HCT116 (cell line): ENCODE measurements at regions not wholly inside any gene's neighbourhood (a gene's known extent, or its start where the extent isn't known, plus 50 kb on each side); places are given as distances from the start of the nearest gene placed in this dataset.

Experiments
- ATAC-seq: fragments of 200-7000 bp; cut with Tn5 transposase; 2 replicates; pipeline ENCODE4 v1.9.1; 2020; ENCODE audit warnings: mild to moderate bottlenecking, moderate library complexity
- BruUV-seq: library from RNA; stranded (reverse); fragments of 400-500 nt; replicated peaks from 2 replicates; lab custom pipeline; 2021; lab: Mats Ljungman, UMichigan
- CTCF ChIA-PET: fragments of 300-600 bp; sonication (Branson Sonifier 250); formaldehyde crosslinking; loops from one replicate; lab custom pipeline; 2021; ENCODE audit warnings: antibody characterized with exemption; lab: Charles Lee
- POLR2A ChIA-PET: fragments of 300-600, 350-600 bp; sonication (Branson Sonifier 250); formaldehyde crosslinking; loops from one replicate; lab custom pipeline; 2021; ENCODE audit warnings: antibody characterized with exemption; lab: Charles Lee
- RAD21 ChIA-PET, 2 experiments: fragments of 300-600 bp; sonication (Branson Sonifier 250); formaldehyde crosslinking; loops; one replicate each; lab custom pipeline; 2023; ENCODE audit warnings: low total read pairs in 2 of 2; ENCODE audit not compliant: uncharacterized antibody in 2 of 2, unreplicated experiment in 2 of 2, low non-redundant PET in 1 of 2; lab: Charles Lee
- DNase-seq: peaks from one replicate; pipeline ENCODE4 v3.0.0-alpha.2; 2010; ENCODE audit warnings: low read depth, low spot score
- H2AFZ ChIP-seq: fragments of 200-600 bp; shearing (Covaris generic), sonication (generic); 2 replicates; pipeline ENCODE4 v1.6.1; 2017; ENCODE audit warnings: low read depth, mixed run types, mixed read lengths, antibody characterized with exemption, low read length; ENCODE audit not compliant: poor library complexity, severe bottlenecking
- H3K27ac ChIP-seq: 2 replicates; pipeline ENCODE4 v1.5.1; 2012; ENCODE audit warnings: low read depth, low read length
- H3K27me3 ChIP-seq: fragments of 200-600 bp; sonication (generic); 2 replicates; pipeline ENCODE4 v1.6.1; 2016; ENCODE audit warnings: mixed run types, low read length, mixed read lengths; ENCODE audit not compliant: insufficient read depth
- H3K36me3 ChIP-seq, 2 experiments: fragments of 200-500 bp in 1 of 2; fragments of 200-600 bp in 1 of 2; sonication (Bioruptor generic) in 1 of 2; sonication (generic) in 1 of 2; 2 replicates each; pipeline versions ENCODE4 v1.5.1 to v1.6.1; 2014 to 2016; ENCODE audit warnings: low read length in 2 of 2, inconsistent platforms in 1 of 2, mixed read lengths in 1 of 2, mixed run types in 1 of 2; ENCODE audit not compliant: insufficient read depth in 2 of 2, control insufficient read depth in 1 of 2
- H3K4me1 ChIP-seq, 2 experiments: fragments of 200-600 bp in 1 of 2; sonication (generic) in 1 of 2; 2 replicates each; pipeline versions ENCODE4 v1.5.1 to v1.6.1; 2012 to 2017; ENCODE audit warnings: low read length in 2 of 2, inconsistent platforms in 1 of 2, mild to moderate bottlenecking in 1 of 2, mixed read lengths in 1 of 2, mixed run types in 1 of 2, moderate library complexity in 1 of 2; ENCODE audit not compliant: insufficient read depth in 2 of 2, control insufficient read depth in 1 of 2
- H3K4me2 ChIP-seq: fragments of 200-600 bp; sonication (generic); 2 replicates; pipeline ENCODE4 v1.6.1; 2017; ENCODE audit warnings: mixed run types, low read length, mixed read lengths
- H3K4me3 ChIP-seq, 2 experiments: fragments of 200-600 bp in 1 of 2; sonication (generic) in 1 of 2; replicated peaks in 1 of 2; 2 replicates each; pipeline ENCODE4 v1.5.1; 2011 to 2016; ENCODE audit warnings: low read length in 2 of 2, control low read depth in 1 of 2, low read depth in 1 of 2, mild to moderate bottlenecking in 1 of 2, mixed read lengths in 1 of 2, mixed run types in 1 of 2
- H3K79me2 ChIP-seq: fragments of 200-600 bp; sonication (generic); 2 replicates; pipeline ENCODE4 v1.6.1; 2017; ENCODE audit warnings: mild to moderate bottlenecking, mixed run types, low read length, moderate library complexity, mixed read lengths; ENCODE audit not compliant: insufficient read depth
- H3K9ac ChIP-seq: fragments of 200-600 bp; sonication (generic); 2 replicates; pipeline ENCODE4 v1.6.1; 2016; ENCODE audit warnings: low read length, mixed read lengths
- H3K9me2 ChIP-seq: fragments of 200-600 bp; sonication (generic), shearing (Covaris generic); 2 replicates; pipeline ENCODE4 v1.6.1; 2017; ENCODE audit warnings: mixed run types, mild to moderate bottlenecking, moderate library complexity; ENCODE audit not compliant: insufficient read depth
- H3K9me3 ChIP-seq, 2 experiments: fragments of 200-500 bp in 1 of 2; fragments of 200-600 bp in 1 of 2; sonication (Bioruptor generic) in 1 of 2; sonication (generic) in 1 of 2; 2 replicates each; pipeline ENCODE4 v1.6.1; 2014 to 2017; ENCODE audit warnings: low read length in 2 of 2, mixed read lengths in 2 of 2, inconsistent platforms in 1 of 2, low read depth in 1 of 2, mild to moderate bottlenecking in 1 of 2, mixed run types in 1 of 2, moderate library complexity in 1 of 2; ENCODE audit not compliant: control insufficient read depth in 1 of 2, insufficient read depth in 1 of 2
- H4K20me1 ChIP-seq: fragments of 200-600 bp; sonication (generic), shearing (Covaris generic); 2 replicates; pipeline ENCODE4 v1.6.1; 2017; ENCODE audit warnings: mixed run types, mild to moderate bottlenecking, moderate library complexity; ENCODE audit not compliant: insufficient read depth
- CBX3 ChIP-seq: IDR thresholded peaks from 2 replicates; pipeline ENCODE4 v1.6.1; 2012; ENCODE audit warnings: low read depth
- CEBPB ChIP-seq: IDR thresholded peaks from 2 replicates; pipeline ENCODE4 v1.6.1; 2012; ENCODE audit warnings: low read depth
- EGR1 ChIP-seq: IDR thresholded peaks from 2 replicates; pipeline ENCODE4 v1.6.1; 2012; ENCODE audit warnings: low read depth
- EZH2 ChIP-seq: fragments of 200-600 bp; sonication (generic); IDR thresholded peaks from 2 replicates; pipeline ENCODE4 v1.6.1; 2017; ENCODE audit warnings: antibody characterized with exemption, mixed run types
- EZH2phosphoT487 ChIP-seq: fragments of 200-600 bp; IDR thresholded peaks from 2 replicates; pipeline ENCODE4 v1.6.1; 2018; ENCODE audit warnings: antibody characterized with exemption, borderline replicate concordance
- JUND ChIP-seq: IDR thresholded peaks from 2 replicates; pipeline ENCODE4 v1.6.1; 2012
- POLR2A ChIP-seq: IDR thresholded peaks from 2 replicates; pipeline ENCODE4 v1.7.0; 2011; ENCODE audit warnings: borderline replicate concordance; ENCODE audit not compliant: insufficient read depth, insufficient read length; ENCODE audit errors: extremely low read depth
- RAD21 ChIP-seq: IDR thresholded peaks from 2 replicates; pipeline ENCODE4 v1.6.1; 2012; ENCODE audit warnings: low read depth, mild to moderate bottlenecking
- SIN3A ChIP-seq: IDR thresholded peaks from 2 replicates; pipeline ENCODE4 v1.6.1; 2012; ENCODE audit warnings: low read depth
- TCF7L2 ChIP-seq: IDR thresholded peaks from 2 replicates; pipeline ENCODE4 v1.7.0; 2011; ENCODE audit warnings: borderline replicate concordance, inconsistent platforms; ENCODE audit not compliant: insufficient read depth, insufficient read length; ENCODE audit errors: extremely low read depth
- ZFX ChIP-seq: fragments of 450-650 bp; IDR thresholded peaks from 2 replicates; pipeline ENCODE4 v1.6.1; 2017
- ZNF274 ChIP-seq: fragments of 200-500 bp; sonication (Bioruptor generic); IDR thresholded peaks from 2 replicates; pipeline ENCODE4 v1.6.1; 2014; ENCODE audit warnings: mild to moderate bottlenecking, low read depth, low read length, inconsistent platforms
- intact Hi-C: fragments of 100-400 bp; cut with micrococcal nuclease; formaldehyde crosslinking; loops from 2 replicates; pipeline ENCODE4 v1.10.0; 2022
- TF ChIP-seq, protein P1 (sequence below): IDR thresholded peaks from 2 replicates; pipeline ENCODE4 v1.6.1; 2012; ENCODE audit warnings: low read depth
- TF ChIP-seq, protein P2 (sequence below): IDR thresholded peaks from 2 replicates; pipeline ENCODE4 v1.6.1; 2012
- TF ChIP-seq, protein P3 (sequence below): IDR thresholded peaks from 2 replicates; pipeline ENCODE4 v1.6.1; 2011; ENCODE audit warnings: mild to moderate bottlenecking, low read length, moderate library complexity; ENCODE audit not compliant: insufficient replicate concordance; ENCODE audit errors: extremely low read depth

DNA sequence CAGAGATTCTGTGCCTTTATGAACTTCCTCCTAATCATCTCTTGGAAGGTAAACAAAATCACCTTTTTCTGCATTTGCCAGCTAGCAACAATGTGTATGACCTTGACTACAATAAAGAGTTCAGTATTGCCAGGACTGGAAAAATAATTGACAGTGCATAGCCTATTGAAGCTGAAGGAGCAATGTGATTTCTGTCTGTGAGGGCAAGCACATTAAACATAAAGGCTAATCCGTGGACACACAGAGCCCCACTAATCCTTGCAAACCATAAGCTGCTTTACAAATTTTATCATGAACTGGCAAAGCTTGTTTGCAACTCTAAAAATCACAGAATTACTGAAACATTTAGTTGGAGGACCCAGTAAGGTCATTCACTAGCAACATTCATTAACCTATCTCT, 563.8 kb downstream of the PYDC2 start (continued):
- TF ChIP-seq, protein P1, sequence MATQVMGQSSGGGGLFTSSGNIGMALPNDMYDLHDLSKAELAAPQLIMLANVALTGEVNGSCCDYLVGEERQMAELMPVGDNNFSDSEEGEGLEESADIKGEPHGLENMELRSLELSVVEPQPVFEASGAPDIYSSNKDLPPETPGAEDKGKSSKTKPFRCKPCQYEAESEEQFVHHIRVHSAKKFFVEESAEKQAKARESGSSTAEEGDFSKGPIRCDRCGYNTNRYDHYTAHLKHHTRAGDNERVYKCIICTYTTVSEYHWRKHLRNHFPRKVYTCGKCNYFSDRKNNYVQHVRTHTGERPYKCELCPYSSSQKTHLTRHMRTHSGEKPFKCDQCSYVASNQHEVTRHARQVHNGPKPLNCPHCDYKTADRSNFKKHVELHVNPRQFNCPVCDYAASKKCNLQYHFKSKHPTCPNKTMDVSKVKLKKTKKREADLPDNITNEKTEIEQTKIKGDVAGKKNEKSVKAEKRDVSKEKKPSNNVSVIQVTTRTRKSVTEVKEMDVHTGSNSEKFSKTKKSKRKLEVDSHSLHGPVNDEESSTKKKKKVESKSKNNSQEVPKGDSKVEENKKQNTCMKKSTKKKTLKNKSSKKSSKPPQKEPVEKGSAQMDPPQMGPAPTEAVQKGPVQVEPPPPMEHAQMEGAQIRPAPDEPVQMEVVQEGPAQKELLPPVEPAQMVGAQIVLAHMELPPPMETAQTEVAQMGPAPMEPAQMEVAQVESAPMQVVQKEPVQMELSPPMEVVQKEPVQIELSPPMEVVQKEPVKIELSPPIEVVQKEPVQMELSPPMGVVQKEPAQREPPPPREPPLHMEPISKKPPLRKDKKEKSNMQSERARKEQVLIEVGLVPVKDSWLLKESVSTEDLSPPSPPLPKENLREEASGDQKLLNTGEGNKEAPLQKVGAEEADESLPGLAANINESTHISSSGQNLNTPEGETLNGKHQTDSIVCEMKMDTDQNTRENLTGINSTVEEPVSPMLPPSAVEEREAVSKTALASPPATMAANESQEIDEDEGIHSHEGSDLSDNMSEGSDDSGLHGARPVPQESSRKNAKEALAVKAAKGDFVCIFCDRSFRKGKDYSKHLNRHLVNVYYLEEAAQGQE = no peak
- TF ChIP-seq ZNF274 = no peak

DNA sequence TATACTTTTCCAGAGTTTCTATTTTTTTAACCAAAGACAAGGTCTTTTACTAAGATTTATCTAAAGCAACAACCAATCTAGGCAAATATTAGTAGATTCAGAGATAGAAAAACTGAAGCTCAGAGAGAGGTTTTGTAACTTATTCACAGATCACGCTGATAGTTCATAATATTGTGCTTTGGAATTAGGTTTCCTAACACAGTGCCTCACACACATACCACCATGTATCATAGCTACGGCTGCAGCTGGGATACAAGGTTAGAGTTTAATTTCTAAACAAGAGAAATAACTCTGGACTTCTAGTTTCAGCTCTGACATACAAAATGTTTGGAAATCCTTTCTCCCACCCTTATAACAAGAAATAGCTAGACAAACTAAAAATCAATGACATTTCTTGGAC, 565.7 kb downstream of the PYDC2 start:
- Histone ChIP-seq H3K4me3 (no peak overlapping the region), H3K79me2 (no peaks in the 10 kb centered on the region), H3K9ac (no peak overlapping the region), H3K9me3 (no peaks in the 10 kb centered on the region), H3K9me2 (no peaks in the 10 kb centered on the region), H2AFZ (no peak overlapping the region), H4K20me1 (no peaks in the 10 kb centered on the region), H3K27me3 (no peaks in the 10 kb centered on the region), H3K27ac (no peak overlapping the region), H3K4me1 (no peaks in the 10 kb centered on the region), H3K36me3 (no peaks in the 10 kb centered on the region), H3K4me2 (no peak overlapping the region)
- POLR2A ChIA-PET = no interaction called here
- CTCF ChIA-PET = no interaction called here
- DNase-seq = no peak
- RAD21 ChIA-PET = no interaction called here
- TF ChIP-seq CBX3 = no peak
- no peak for TF ChIP-seq EZH2
- TF ChIP-seq SIN3A = no peak
- TF ChIP-seq TCF7L2 = no peak
- no peak for TF ChIP-seq RAD21
- TF ChIP-seq EGR1 = no peak
- TF ChIP-seq EZH2phosphoT487 = no peak
- TF ChIP-seq, protein P2, sequence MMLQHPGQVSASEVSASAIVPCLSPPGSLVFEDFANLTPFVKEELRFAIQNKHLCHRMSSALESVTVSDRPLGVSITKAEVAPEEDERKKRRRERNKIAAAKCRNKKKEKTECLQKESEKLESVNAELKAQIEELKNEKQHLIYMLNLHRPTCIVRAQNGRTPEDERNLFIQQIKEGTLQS = no peak
- no peak for TF ChIP-seq CEBPB
- no peak for TF ChIP-seq POLR2A
- TF ChIP-seq ZNF274 = no peak
- no peak for TF ChIP-seq ZFX
- TF ChIP-seq, protein P3, sequence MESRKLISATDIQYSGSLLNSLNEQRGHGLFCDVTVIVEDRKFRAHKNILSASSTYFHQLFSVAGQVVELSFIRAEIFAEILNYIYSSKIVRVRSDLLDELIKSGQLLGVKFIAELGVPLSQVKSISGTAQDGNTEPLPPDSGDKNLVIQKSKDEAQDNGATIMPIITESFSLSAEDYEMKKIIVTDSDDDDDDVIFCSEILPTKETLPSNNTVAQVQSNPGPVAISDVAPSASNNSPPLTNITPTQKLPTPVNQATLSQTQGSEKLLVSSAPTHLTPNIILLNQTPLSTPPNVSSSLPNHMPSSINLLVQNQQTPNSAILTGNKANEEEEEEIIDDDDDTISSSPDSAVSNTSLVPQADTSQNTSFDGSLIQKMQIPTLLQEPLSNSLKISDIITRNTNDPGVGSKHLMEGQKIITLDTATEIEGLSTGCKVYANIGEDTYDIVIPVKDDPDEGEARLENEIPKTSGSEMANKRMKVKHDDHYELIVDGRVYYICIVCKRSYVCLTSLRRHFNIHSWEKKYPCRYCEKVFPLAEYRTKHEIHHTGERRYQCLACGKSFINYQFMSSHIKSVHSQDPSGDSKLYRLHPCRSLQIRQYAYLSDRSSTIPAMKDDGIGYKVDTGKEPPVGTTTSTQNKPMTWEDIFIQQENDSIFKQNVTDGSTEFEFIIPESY = no peak
- TF ChIP-seq JUND = no peak
- ATAC-seq = no peak
- BruUV-seq = no TSS peak
- intact Hi-C loops = no loop called here
